HG03432 (cell line): ENCODE measurements at regions not wholly inside any gene's neighbourhood (a gene's known extent, or its start where the extent isn't known, plus 50 kb on each side); places are given as distances from the start of the nearest gene placed in this dataset.

Source experiments
- ATAC-seq: cut with Tn5 transposase; IDR thresholded peaks from one replicate; pipeline ENCODE4 v1.9.1; 2021; ENCODE audit warnings: mild to moderate bottlenecking, moderate library complexity; ENCODE audit not compliant: unreplicated experiment

- no peak for ATAC-seq
Measured at GRCh38 chr3:24595796-24596195, 101.1 kb upstream of the THRB start.

- ATAC-seq: no peak
Measured at GRCh38 chr3:24596626-24597025, 102.0 kb upstream of the THRB start.

- no peak for ATAC-seq
Measured at GRCh38 chr3:24598695-24599470, 104.2 kb upstream of the THRB start.

- no peak for ATAC-seq
Measured at GRCh38 chr3:24601066-24601939, 106.7 kb upstream of the THRB start.

- no peak for ATAC-seq
Measured at GRCh38 chr3:24604215-24604614, 109.6 kb upstream of the THRB start.

- ATAC-seq: no peak
Measured at GRCh38 chr3:24605511-24606028, 110.9 kb upstream of the THRB start.

- ATAC-seq: no peak
Measured at GRCh38 chr3:24607281-24607680, 112.6 kb upstream of the THRB start.

- ATAC-seq: no peak
Measured at GRCh38 chr3:24608701-24609390, 114.2 kb upstream of the THRB start.

GRCh38 chr3:24614359-24614758 lies 119.7 kb upstream of the THRB start:
- no peak for ATAC-seq

- no peak for ATAC-seq
Measured at GRCh38 chr3:24615177-24615576, 120.5 kb upstream of the THRB start.

GRCh38 chr3:24616110-24616829 lies 121.6 kb upstream of the THRB start:
- no peak for ATAC-seq

GRCh38 chr3:24622138-24622537 lies 127.5 kb upstream of the THRB start:
- ATAC-seq: no peak

GRCh38 chr3:24622696-24623225 lies 128.1 kb upstream of the THRB start:
- no peak for ATAC-seq

- ATAC-seq: no peak
Measured at GRCh38 chr3:24623657-24624056, 129.0 kb upstream of the THRB start.

- no peak for ATAC-seq
Measured at GRCh38 chr3:24624938-24625681, 130.5 kb upstream of the THRB start.

GRCh38 chr3:24628523-24629258 lies 134.0 kb upstream of the THRB start:
- no peak for ATAC-seq

- no peak for ATAC-seq
Measured at GRCh38 chr3:24631481-24631880, 136.8 kb upstream of the THRB start.

GRCh38 chr3:24639061-24639460 lies 144.4 kb upstream of the THRB start:
- no peak for ATAC-seq
